ENCODE measurements at regions not wholly inside any gene's neighbourhood (a gene's known extent, or its start where the extent isn't known, plus 50 kb on each side); places are given as distances from the start of the nearest gene placed in this dataset.
A peak's percentile ranks its signal among the peaks of the same experiment; 100 is the strongest.

DNA sequence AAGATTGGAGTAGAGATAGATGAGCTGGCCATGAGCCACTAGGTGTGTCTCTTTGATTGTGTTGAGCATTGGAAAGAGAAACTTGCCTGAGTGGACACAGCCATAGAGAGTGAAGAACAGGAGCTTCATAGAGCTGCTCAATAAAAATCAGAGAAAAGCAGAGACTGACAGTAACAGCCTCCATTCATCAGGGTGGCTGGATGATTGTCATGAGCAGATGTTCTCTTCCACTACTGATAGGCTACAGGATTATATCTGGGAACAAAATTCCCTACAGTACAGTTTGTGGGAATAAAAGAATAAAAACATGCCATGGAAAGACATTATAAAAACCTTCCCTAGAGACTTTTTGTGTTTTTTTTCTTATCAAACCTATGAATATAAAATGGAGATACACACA, 404.8 kb upstream of the ACVR2A start:
- H3K27ac ChIP-seq = no peak overlapping the region
- no peak for DNase-seq
- no peaks in the 10 kb centered on the region for H3K9me3 ChIP-seq (ENCODE audit: severe bottlenecking)

DNA sequence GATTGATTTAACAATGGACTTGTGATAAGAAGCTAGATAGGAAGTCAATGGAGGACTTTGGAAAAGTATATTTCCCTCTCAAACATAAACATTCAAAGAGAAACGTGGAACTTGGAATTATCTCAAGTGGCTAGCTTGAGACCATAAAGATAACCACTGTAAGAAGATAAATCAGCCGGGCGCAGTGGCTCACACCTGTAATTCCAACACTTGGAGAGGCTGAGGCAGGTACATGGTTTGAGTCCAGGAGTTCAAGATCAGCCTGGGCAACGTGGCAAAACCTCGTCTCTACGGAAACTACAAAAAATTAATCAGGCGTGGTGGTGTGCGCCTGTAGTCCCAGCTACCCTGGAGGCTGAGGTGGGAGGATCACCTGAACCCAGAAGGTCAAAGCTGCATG, 405.9 kb upstream of the ACVR2A start:
- TF ChIP-seq CTCF (IDR thresholded peaks at IDR 0.05; ENCODE audit: low read depth, low read length) = no peak
- H3K27ac ChIP-seq = no peak overlapping the region
- no peaks in the 10 kb centered on the region for H3K27me3 ChIP-seq (ENCODE audit: insufficient read depth, low read depth, severe bottlenecking)
- H3K4me3 ChIP-seq (ENCODE audit: low read depth, low read length) = no peak overlapping the region
- no peak for DNase-seq
- no peaks in the 10 kb centered on the region for H3K9me3 ChIP-seq (ENCODE audit: severe bottlenecking)
- H3K36me3 ChIP-seq = no peaks in the 10 kb centered on the region

More for the DNA sequence above, 404.8 kb upstream of the ACVR2A start:
- Histone ChIP-seq H3K36me3 (no peaks in the 10 kb centered on the region), H3K27me3 (ENCODE audit: insufficient read depth, low read depth, severe bottlenecking) (no peaks in the 10 kb centered on the region), H3K4me3 (ENCODE audit: low read depth, low read length) (no peak overlapping the region)
- TF ChIP-seq CTCF (IDR thresholded peaks at IDR 0.05; ENCODE audit: low read depth, low read length) = no peak

GRCh38 chr2:147433822-147434221, 411.0 kb upstream of the ACVR2A start:
- Histone ChIP-seq H3K27me3 (ENCODE audit: insufficient read depth, low read depth, severe bottlenecking) (no peaks in the 10 kb centered on the region), H3K36me3 (no peaks in the 10 kb centered on the region), H3K4me3 (ENCODE audit: low read depth, low read length) (no peak overlapping the region), H3K27ac (no peak overlapping the region), H3K9me3 (ENCODE audit: severe bottlenecking) (no peaks in the 10 kb centered on the region)
- peak; percentile 22 for DNase-seq
- TF ChIP-seq CTCF (IDR thresholded peaks at IDR 0.05; ENCODE audit: low read depth, low read length) = no peak

DNA sequence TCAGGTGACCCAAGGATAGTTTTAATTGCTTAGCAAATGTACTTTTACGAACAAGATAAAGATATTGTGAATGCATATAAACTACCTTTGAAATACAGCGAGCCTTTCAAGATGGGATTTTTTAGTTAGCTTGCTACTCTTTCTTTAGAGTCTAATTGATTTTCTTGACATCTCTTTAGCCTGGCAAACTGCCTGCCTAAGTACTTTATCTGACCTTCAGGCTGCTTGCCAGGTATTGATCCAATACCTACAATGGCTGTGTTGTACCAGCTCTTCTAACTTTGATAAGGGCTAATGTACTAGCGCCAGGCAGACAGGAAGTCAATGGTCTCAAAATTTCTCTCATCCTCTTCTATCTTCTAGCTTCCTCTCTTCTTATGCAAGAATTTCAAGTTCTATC, 414.4 kb upstream of the ACVR2A start:
- Histone ChIP-seq H3K4me3 (ENCODE audit: low read depth, low read length) (no peak overlapping the region), H3K36me3 (no peaks in the 10 kb centered on the region), H3K9me3 (ENCODE audit: severe bottlenecking) (no peaks in the 10 kb centered on the region), H3K27me3 (ENCODE audit: insufficient read depth, low read depth, severe bottlenecking) (no peaks in the 10 kb centered on the region), H3K27ac (no peak overlapping the region)
- no peak for TF ChIP-seq CTCF (IDR thresholded peaks at IDR 0.05; ENCODE audit: low read depth, low read length)
- no peak for DNase-seq

GRCh38 chr2:147428120-147428747, 416.6 kb upstream of the ACVR2A start:
- Histone ChIP-seq H3K4me3 (ENCODE audit: low read depth, low read length) (no peak overlapping the region), H3K36me3 (no peaks in the 10 kb centered on the region), H3K9me3 (ENCODE audit: severe bottlenecking) (no peaks in the 10 kb centered on the region), H3K27me3 (ENCODE audit: insufficient read depth, low read depth, severe bottlenecking) (no peaks in the 10 kb centered on the region), H3K27ac (no peak overlapping the region)
- no peak for DNase-seq
- no peak for TF ChIP-seq CTCF (IDR thresholded peaks at IDR 0.05; ENCODE audit: low read depth, low read length)

DNA sequence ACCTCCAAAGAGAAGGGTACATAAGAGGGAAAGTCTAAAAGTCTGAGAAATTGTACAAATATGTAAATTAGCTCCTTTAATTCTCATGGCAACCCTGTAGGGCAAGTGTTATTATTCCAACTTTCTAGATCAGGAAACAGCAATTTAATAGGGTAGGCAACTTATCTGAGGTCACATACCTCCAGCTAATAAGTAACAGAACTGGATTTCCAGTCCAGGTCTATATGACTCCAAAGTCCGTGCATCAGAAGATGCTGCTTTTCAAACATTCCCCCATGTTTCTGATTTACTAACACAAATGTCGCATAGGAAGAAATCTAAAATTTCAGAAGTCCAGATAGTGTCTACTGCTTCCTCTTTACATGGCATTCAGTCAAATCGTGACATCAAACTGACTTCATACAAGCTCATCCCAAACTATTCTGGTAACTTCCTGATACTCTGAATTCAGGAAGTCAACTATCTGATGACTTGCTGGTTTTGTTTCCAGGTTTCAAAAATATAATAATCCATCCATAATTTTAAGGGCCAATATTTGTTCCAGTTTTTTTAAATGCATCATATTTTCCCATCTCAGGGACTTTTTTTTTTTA, 419.3 kb upstream of the ACVR2A start:
- DNase-seq = no peak
- Histone ChIP-seq H3K27ac (no peak overlapping the region), H3K36me3 (no peaks in the 10 kb centered on the region), H3K9me3 (ENCODE audit: severe bottlenecking) (no peaks in the 10 kb centered on the region), H3K4me3 (ENCODE audit: low read depth, low read length) (no peak overlapping the region), H3K27me3 (ENCODE audit: insufficient read depth, low read depth, severe bottlenecking) (no peaks in the 10 kb centered on the region)
- no peak for TF ChIP-seq CTCF (IDR thresholded peaks at IDR 0.05; ENCODE audit: low read depth, low read length)

Measured in WERI-Rb-1 (cell line).